Right lobe of liver (tissue), 4 donors: ENCODE measurements at regions not wholly inside any gene's neighbourhood (a gene's known extent, or its start where the extent isn't known, plus 50 kb on each side); places are given as distances from the start of the nearest gene placed in this dataset.

Source experiments
- CTCF ChIP-seq, 4 donors: fragments of 200-600 bp in 3 of 4; fragments of 450-650 bp in 1 of 4; IDR thresholded peaks; one replicate each; pipeline versions ENCODE4 v1.5.1 to v1.8.0; 2016 to 2022; ENCODE audit warnings: antibody characterized with exemption in 4 of 4, mild to moderate bottlenecking in 2 of 4
- POLR2A ChIP-seq: fragments of 450-650 bp; IDR thresholded peaks from one replicate; pipeline ENCODE4 v1.6.1; 2017; ENCODE audit warnings: antibody characterized with exemption, mild to moderate bottlenecking
- donor health status: DM: no; HTN: no; CAD: no.
- donor health status: DM: no; HTN: no; CAD: no.
- donor health status: DM: no; HTN: yes; CAD: no.

- TF ChIP-seq CTCF (IDR thresholded peaks at IDR 0.05) (no peak), POLR2A (no peak)
Observed at GRCh38 chr4:183030823-183031222, 68.2 kb upstream of the WWC2 start.
